ENCODE measurements at regions not wholly inside any gene's neighbourhood (a gene's known extent, or its start where the extent isn't known, plus 50 kb on each side); places are given as distances from the start of the nearest gene placed in this dataset.

GRCh38 chr1:181359012-181359411 is 124.3 kb upstream of the CACNA1E start:
- no peak overlapping the region for H3K4me3 ChIP-seq (ENCODE audit: low read depth, low read length)
- TF ChIP-seq, protein P1, sequence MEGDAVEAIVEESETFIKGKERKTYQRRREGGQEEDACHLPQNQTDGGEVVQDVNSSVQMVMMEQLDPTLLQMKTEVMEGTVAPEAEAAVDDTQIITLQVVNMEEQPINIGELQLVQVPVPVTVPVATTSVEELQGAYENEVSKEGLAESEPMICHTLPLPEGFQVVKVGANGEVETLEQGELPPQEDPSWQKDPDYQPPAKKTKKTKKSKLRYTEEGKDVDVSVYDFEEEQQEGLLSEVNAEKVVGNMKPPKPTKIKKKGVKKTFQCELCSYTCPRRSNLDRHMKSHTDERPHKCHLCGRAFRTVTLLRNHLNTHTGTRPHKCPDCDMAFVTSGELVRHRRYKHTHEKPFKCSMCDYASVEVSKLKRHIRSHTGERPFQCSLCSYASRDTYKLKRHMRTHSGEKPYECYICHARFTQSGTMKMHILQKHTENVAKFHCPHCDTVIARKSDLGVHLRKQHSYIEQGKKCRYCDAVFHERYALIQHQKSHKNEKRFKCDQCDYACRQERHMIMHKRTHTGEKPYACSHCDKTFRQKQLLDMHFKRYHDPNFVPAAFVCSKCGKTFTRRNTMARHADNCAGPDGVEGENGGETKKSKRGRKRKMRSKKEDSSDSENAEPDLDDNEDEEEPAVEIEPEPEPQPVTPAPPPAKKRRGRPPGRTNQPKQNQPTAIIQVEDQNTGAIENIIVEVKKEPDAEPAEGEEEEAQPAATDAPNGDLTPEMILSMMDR (IDR thresholded peaks at IDR 0.05; ENCODE audit: low read depth, low read length, missing control alignments): no peak
- no peak for DNase-seq (ENCODE audit: low read depth)
- in situ Hi-C loops (cut with HindIII; ENCODE audit: low sequenced_read_pairs): no loop called here

GRCh38 chr1:181364801-181365200 is 118.5 kb upstream of the CACNA1E start:
- in situ Hi-C loops (cut with HindIII; ENCODE audit: low sequenced_read_pairs): no loop called here
- H3K4me3 ChIP-seq (ENCODE audit: low read depth, low read length): no peak overlapping the region
- TF ChIP-seq, protein P1 (IDR thresholded peaks at IDR 0.05; ENCODE audit: low read depth, low read length, missing control alignments): no peak
- no peak for DNase-seq (ENCODE audit: low read depth)

DNA sequence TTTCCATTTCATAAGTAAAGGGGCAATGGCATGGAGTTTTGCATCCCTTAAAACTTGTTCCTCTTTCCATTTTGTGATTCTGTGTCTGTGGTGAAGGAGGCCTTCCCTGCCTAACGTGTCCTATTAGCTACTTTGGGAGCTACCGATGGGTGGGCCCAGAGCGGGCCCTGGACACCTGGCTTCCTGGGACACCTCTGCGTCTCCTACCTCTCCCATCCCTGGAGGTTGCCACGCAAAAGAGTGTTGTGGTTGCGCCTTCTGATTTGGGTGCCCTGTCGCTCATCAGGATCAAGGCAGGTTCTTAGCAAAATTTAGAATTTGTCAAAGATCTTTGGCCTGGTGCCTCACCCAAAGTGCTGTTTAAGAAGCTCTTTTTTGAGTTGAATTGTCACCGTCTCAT is 116.4 kb upstream of the CACNA1E start:
- TF ChIP-seq, protein P1 (IDR thresholded peaks at IDR 0.05; ENCODE audit: low read depth, low read length, missing control alignments): no peak
- no peak overlapping the region for H3K4me3 ChIP-seq (ENCODE audit: low read depth, low read length)
- no peak for DNase-seq (ENCODE audit: low read depth)
- in situ Hi-C loops (cut with HindIII; ENCODE audit: low sequenced_read_pairs): no loop called here

DNA sequence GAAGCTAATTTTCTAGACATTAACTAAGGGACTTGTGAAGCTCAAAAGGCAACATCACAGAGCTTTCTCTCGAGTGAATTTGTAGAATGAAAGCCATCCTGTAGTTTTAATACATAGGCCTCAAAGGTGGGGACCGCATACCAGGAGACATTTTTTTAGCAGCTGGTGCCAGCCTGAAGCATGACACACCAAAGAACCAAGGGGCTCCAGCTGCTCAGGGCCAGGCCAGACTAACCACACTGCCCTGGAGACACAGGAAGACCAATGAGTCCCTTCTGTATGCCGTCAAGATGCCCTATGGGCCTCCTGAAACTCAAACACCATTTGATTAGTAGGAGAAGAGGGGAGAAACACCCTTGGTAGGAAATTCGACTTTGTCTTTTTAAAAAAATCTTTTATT is 113.9 kb upstream of the CACNA1E start:
- TF ChIP-seq, protein P1 (IDR thresholded peaks at IDR 0.05; ENCODE audit: low read depth, low read length, missing control alignments): no peak
- in situ Hi-C loops (cut with HindIII; ENCODE audit: low sequenced_read_pairs): no loop called here
- no peak for DNase-seq (ENCODE audit: low read depth)
- H3K4me3 ChIP-seq (ENCODE audit: low read depth, low read length): no peak overlapping the region

DNA sequence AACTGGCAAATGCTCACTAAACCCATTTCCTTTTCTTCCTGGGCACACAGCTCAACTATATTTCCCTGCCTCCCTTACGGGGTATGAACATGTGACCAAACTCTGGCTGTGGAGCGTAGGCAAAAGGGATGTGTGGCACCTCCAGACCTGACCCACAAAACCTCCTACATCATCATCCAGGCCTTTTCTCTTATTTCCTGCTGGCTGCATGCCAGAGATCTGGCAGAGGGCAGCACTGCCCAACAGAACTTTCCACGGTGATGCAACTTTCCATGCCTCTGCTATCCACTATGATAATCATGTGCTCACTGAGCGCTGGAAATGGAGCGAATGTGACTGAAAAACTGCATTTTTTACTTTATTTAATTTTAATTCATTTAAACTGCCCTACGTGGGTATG is 99.6 kb upstream of the CACNA1E start:
- no peak for DNase-seq (ENCODE audit: low read depth)
- H3K4me3 ChIP-seq (ENCODE audit: low read depth, low read length): no peak overlapping the region
- TF ChIP-seq, protein P1 (IDR thresholded peaks at IDR 0.05; ENCODE audit: low read depth, low read length, missing control alignments): no peak
- in situ Hi-C loops (cut with HindIII; ENCODE audit: low sequenced_read_pairs): no loop called here

- in situ Hi-C loops (cut with HindIII; ENCODE audit: low sequenced_read_pairs): no loop called here
- DNase-seq (ENCODE audit: low read depth): no peak
- TF ChIP-seq, protein P1 (IDR thresholded peaks at IDR 0.05; ENCODE audit: low read depth, low read length, missing control alignments): no peak
Observed at GRCh38 chr1:181386340-181386739, 97.0 kb upstream of the CACNA1E start.

GRCh38 chr1:181386951-181387350 is 96.4 kb upstream of the CACNA1E start:
- DNase-seq (ENCODE audit: low read depth): no peak
- in situ Hi-C loops (cut with HindIII; ENCODE audit: low sequenced_read_pairs): no loop called here
- TF ChIP-seq, protein P1 (IDR thresholded peaks at IDR 0.05; ENCODE audit: low read depth, low read length, missing control alignments): no peak
- H3K4me3 ChIP-seq (ENCODE audit: low read depth, low read length): no peak overlapping the region

More at GRCh38 chr1:181386340-181386739, 97.0 kb upstream of the CACNA1E start:
- no peak overlapping the region for H3K4me3 ChIP-seq (ENCODE audit: low read depth, low read length)
